ENCODE measurements at regions not wholly inside any gene's neighbourhood (a gene's known extent, or its start where the extent isn't known, plus 50 kb on each side); places are given as distances from the start of the nearest gene placed in this dataset.

- no peak for DNase-seq
Observed at GRCh38 chr21:35682904-35683549, 377.3 kb downstream of the SETD4 start.

- DNase-seq, result no peak
Observed at GRCh38 chr21:35681946-35682345, 378.4 kb downstream of the SETD4 start.

- no peak for DNase-seq
Observed at GRCh38 chr21:35679076-35679475, 381.2 kb downstream of the SETD4 start.

GRCh38 chr21:35678393-35678792 lies 381.9 kb downstream of the SETD4 start:
- DNase-seq, result no peak

- DNase-seq, result no peak
Observed at GRCh38 chr21:35677298-35677841, 383.0 kb downstream of the SETD4 start.

GRCh38 chr21:35674895-35675470 lies 385.3 kb downstream of the SETD4 start:
- no peak for DNase-seq

GRCh38 chr21:35674091-35674671 lies 386.1 kb downstream of the SETD4 start:
- no peak for DNase-seq

GRCh38 chr21:35672313-35672712 lies 388.0 kb downstream of the SETD4 start:
- no peak for DNase-seq

- peak; percentile 3 for DNase-seq
Observed at GRCh38 chr21:35664683-35665082, 395.6 kb downstream of the SETD4 start.

- DNase-seq, result no peak
Observed at GRCh38 chr21:35663856-35664606, 396.3 kb downstream of the SETD4 start.

- peak; percentile 15 for DNase-seq
Observed at GRCh38 chr21:35658242-35658641, 402.1 kb downstream of the SETD4 start.

GRCh38 chr21:35652872-35653271 lies 407.5 kb downstream of the SETD4 start:
- DNase-seq, result no peak

GRCh38 chr21:35652196-35652595 lies 408.1 kb downstream of the SETD4 start:
- no peak for DNase-seq

GRCh38 chr21:35651196-35651595 lies 409.1 kb downstream of the SETD4 start:
- DNase-seq, result no peak

- DNase-seq, result no peak
Observed at GRCh38 chr21:35649186-35649585, 411.1 kb downstream of the SETD4 start.

GRCh38 chr21:35648512-35648911 lies 411.8 kb downstream of the SETD4 start:
- DNase-seq, result no peak

- DNase-seq, result no peak
Observed at GRCh38 chr21:35646606-35647005, 413.7 kb downstream of the SETD4 start.

GRCh38 chr21:35645991-35646390 lies 414.3 kb downstream of the SETD4 start:
- no peak for DNase-seq

- DNase-seq, result no peak
Observed at GRCh38 chr21:35644523-35644922, 415.8 kb downstream of the SETD4 start.

GRCh38 chr21:35643176-35643575 lies 417.1 kb downstream of the SETD4 start:
- no peak for DNase-seq

GRCh38 chr21:35641271-35642016 lies 418.9 kb downstream of the SETD4 start:
- no peak for DNase-seq

GRCh38 chr21:35637431-35637830 lies 422.9 kb downstream of the SETD4 start:
- DNase-seq, result no peak

- no peak for DNase-seq
Observed at GRCh38 chr21:35635994-35636393, 424.3 kb downstream of the SETD4 start.
